ENCODE measurements at regions not wholly inside any gene's neighbourhood (a gene's known extent, or its start where the extent isn't known, plus 50 kb on each side); places are given as distances from the start of the nearest gene placed in this dataset.

- Mint-ChIP-seq H3K4me3 (no peak overlapping the region), H3K4me1 (peaks cover 10% of the 10 kb centered on the region), H3K27ac (no peak overlapping the region), H3K27me3 (no peaks in the 10 kb centered on the region), H3K36me3 (no peaks in the 10 kb centered on the region), H3K9me3 (ENCODE audit: low read depth) (no peaks in the 10 kb centered on the region)
- no peak for DNase-seq
- CTCF ChIA-PET: no interaction called here
- no peak for ATAC-seq
Observed at GRCh38 chr17:79164913-79165695, 90.5 kb downstream of the ENGASE start.

GRCh38 chr17:79164408-79164807 is 89.8 kb downstream of the ENGASE start:
- Mint-ChIP-seq H3K27ac (no peak overlapping the region), H3K4me1 (peaks cover 10% of the 10 kb centered on the region), H3K36me3 (no peaks in the 10 kb centered on the region), H3K4me3 (no peak overlapping the region), H3K9me3 (ENCODE audit: low read depth) (no peaks in the 10 kb centered on the region), H3K27me3 (no peaks in the 10 kb centered on the region)
- CTCF ChIA-PET: no interaction called here
- ATAC-seq (no peak), DNase-seq (no peak)

GRCh38 chr17:79163071-79163470 is 88.4 kb downstream of the ENGASE start:
- Mint-ChIP-seq H3K4me1 (peaks cover 10% of the 10 kb centered on the region), H3K9me3 (ENCODE audit: low read depth) (no peaks in the 10 kb centered on the region), H3K4me3 (no peak overlapping the region), H3K27ac (no peak overlapping the region), H3K27me3 (no peaks in the 10 kb centered on the region), H3K36me3 (no peaks in the 10 kb centered on the region)
- CTCF ChIA-PET: interaction anchor here (0.6 to 1.0 kb wide), 2 partner anchors 237 to 466 kb away, joined by 3 to 5 read pairs; no protein-coding TSS in a partner anchor
- ATAC-seq (no peak), DNase-seq (no peak)

GRCh38 chr17:79162012-79162963 is 87.7 kb downstream of the ENGASE start:
- Mint-ChIP-seq H3K9me3 (ENCODE audit: low read depth) (no peaks in the 10 kb centered on the region), H3K4me1 (peaks cover 10% of the 10 kb centered on the region), H3K27me3 (no peaks in the 10 kb centered on the region), H3K4me3 (no peak overlapping the region), H3K27ac (no peak overlapping the region), H3K36me3 (no peaks in the 10 kb centered on the region)
- no peak for DNase-seq
- CTCF ChIA-PET: interaction anchor here (1.0 kb wide), 2 partner anchors 229 to 238 kb away, joined by 3 to 5 read pairs; no protein-coding TSS in a partner anchor
- ATAC-seq: no peak

DNA sequence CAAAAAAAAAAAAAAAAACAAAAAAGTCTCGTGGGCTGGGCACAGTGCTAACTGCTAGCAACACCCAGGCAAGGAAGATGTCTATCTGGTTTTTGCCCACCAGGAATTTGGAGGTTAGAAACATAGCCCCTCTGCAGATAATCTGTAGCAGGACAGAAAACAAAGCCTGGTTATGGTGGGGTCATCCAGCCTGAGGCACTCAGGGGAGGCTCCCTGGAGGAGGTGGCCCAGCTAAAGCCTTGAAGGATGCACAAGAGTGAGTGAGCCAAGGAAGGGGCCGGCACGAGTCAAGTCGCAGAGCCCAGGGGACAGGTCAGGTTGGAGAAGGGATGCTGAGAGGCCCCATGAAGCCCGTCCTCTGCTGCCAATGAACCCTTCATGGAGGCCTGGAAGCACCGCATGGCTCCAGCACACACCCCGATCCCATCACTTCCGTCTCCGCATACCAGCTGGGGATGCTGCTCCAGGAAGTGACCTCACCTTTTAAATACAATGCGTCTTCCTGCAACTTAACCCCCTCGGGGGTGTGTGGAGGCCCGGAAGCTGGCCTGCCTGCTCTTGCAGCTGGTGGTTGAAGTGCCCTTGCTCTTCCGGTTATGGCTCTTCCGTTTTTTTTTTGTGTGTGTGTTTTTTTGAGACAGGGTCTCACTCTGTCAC is 86.5 kb downstream of the ENGASE start:
- ATAC-seq: peak; percentile 76
- H3K4me1 Mint-ChIP-seq: peaks cover 10% of the 10 kb centered on the region
- CTCF ChIA-PET: interaction anchor here (1.0 kb wide), 1 partner anchor 231 kb away, joined by 3 read pairs; no protein-coding TSS in a partner anchor
- no peaks in the 10 kb centered on the region for H3K27me3 Mint-ChIP-seq
- peak; percentile 70 for DNase-seq
- H3K9me3 Mint-ChIP-seq (ENCODE audit: low read depth): no peaks in the 10 kb centered on the region
- no peaks in the 10 kb centered on the region for H3K36me3 Mint-ChIP-seq
- H3K4me3 Mint-ChIP-seq: no peak overlapping the region
- peak overlapping the region; percentile 61 for H3K27ac Mint-ChIP-seq

- Mint-ChIP-seq H3K27me3 (no peaks in the 10 kb centered on the region), H3K36me3 (no peaks in the 10 kb centered on the region), H3K27ac (no peak overlapping the region), H3K9me3 (ENCODE audit: low read depth) (no peaks in the 10 kb centered on the region), H3K4me1 (peaks cover 10% of the 10 kb centered on the region), H3K4me3 (no peak overlapping the region)
- DNase-seq (no peak), ATAC-seq (no peak)
- CTCF ChIA-PET: no interaction called here
Observed at GRCh38 chr17:79159926-79160325, 85.3 kb downstream of the ENGASE start.

- no peak overlapping the region for H3K4me3 Mint-ChIP-seq
Observed at GRCh38 chr17:79159471-79159870, 84.8 kb downstream of the ENGASE start.

GRCh38 chr17:79156463-79157095 is 82.0 kb downstream of the ENGASE start:
- Mint-ChIP-seq H3K27me3 (no peaks in the 10 kb centered on the region), H3K27ac (no peak overlapping the region), H3K36me3 (no peaks in the 10 kb centered on the region), H3K9me3 (ENCODE audit: low read depth) (no peaks in the 10 kb centered on the region), H3K4me1 (peaks cover 10% of the 10 kb centered on the region), H3K4me3 (no peak overlapping the region)
- ATAC-seq (no peak), DNase-seq (no peak)
- CTCF ChIA-PET: no interaction called here

More at GRCh38 chr17:79159471-79159870, 84.8 kb downstream of the ENGASE start:
- peaks cover 10% of the 10 kb centered on the region for H3K4me1 Mint-ChIP-seq
- no peaks in the 10 kb centered on the region for H3K9me3 Mint-ChIP-seq (ENCODE audit: low read depth)
- H3K36me3 Mint-ChIP-seq: no peaks in the 10 kb centered on the region
- ATAC-seq: no peak
- CTCF ChIA-PET: no interaction called here
- H3K27ac Mint-ChIP-seq: no peak overlapping the region
- no peaks in the 10 kb centered on the region for H3K27me3 Mint-ChIP-seq
- DNase-seq: no peak

GRCh38 chr17:79155701-79156100 is 81.1 kb downstream of the ENGASE start:
- ATAC-seq: no peak
- Mint-ChIP-seq H3K27me3 (no peaks in the 10 kb centered on the region), H3K27ac (no peak overlapping the region), H3K4me1 (peaks cover 1% of the 10 kb centered on the region), H3K9me3 (ENCODE audit: low read depth) (no peaks in the 10 kb centered on the region), H3K36me3 (no peaks in the 10 kb centered on the region), H3K4me3 (no peak overlapping the region)
- CTCF ChIA-PET: no interaction called here
- no peak for DNase-seq

- CTCF ChIA-PET: no interaction called here
- no peaks in the 10 kb centered on the region for H3K36me3 Mint-ChIP-seq
- H3K27ac Mint-ChIP-seq: no peak overlapping the region
- DNase-seq (no peak), ATAC-seq (no peak)
- H3K4me3 Mint-ChIP-seq: no peak overlapping the region
- H3K4me1 Mint-ChIP-seq: no peaks in the 10 kb centered on the region
- no peaks in the 10 kb centered on the region for H3K9me3 Mint-ChIP-seq (ENCODE audit: low read depth)
- H3K27me3 Mint-ChIP-seq: no peaks in the 10 kb centered on the region
Observed at GRCh38 chr17:79154951-79155585, 80.4 kb downstream of the ENGASE start.

- H3K27ac Mint-ChIP-seq: no peak overlapping the region
- no peaks in the 10 kb centered on the region for H3K36me3 Mint-ChIP-seq
- no peak overlapping the region for H3K4me3 Mint-ChIP-seq
- CTCF ChIA-PET: no interaction called here
- H3K9me3 Mint-ChIP-seq (ENCODE audit: low read depth): no peaks in the 10 kb centered on the region
- no peak for ATAC-seq
- no peak for DNase-seq
- H3K4me1 Mint-ChIP-seq: no peaks in the 10 kb centered on the region
- no peaks in the 10 kb centered on the region for H3K27me3 Mint-ChIP-seq
Observed at GRCh38 chr17:79154446-79154845, 79.8 kb downstream of the ENGASE start.

DNA sequence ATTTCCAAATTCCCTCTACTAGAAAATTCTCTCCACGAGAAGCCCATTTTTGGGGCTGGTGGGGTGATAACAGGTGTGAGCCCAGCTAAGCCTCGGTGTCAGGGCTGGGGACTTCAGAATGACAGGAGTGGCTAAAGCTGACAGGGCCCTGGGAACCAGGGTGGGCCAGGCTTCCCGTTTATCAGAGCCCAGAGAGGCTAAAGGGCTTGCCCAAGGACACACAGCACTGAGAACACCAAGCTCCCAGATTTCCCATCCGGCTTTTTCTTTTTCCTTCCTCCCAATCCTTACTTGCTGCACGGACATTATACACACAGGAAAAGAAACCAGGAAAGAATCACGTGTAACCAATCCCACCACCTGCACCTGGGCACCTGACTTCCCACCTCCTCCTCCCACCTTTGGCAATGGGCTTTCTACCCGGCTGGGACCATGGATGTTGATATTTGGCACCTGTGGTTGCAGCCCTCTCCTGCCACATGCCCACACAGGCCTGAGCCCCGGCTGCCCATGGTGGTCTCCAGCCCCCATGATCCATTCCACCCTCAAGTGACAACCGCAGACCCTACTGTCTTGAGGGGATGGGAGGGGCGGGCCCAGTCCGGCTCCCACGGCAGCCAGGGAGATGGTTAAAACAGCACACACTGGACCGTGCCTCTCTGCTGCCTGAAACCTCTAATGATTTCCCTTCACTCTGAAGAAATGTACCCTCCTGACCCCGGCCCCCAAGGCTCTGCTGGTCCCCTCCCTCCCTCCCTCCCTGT is 78.9 kb downstream of the ENGASE start:
- Mint-ChIP-seq H3K4me1 (no peaks in the 10 kb centered on the region), H3K27me3 (no peaks in the 10 kb centered on the region), H3K36me3 (no peaks in the 10 kb centered on the region), H3K27ac (no peak overlapping the region), H3K9me3 (ENCODE audit: low read depth) (no peaks in the 10 kb centered on the region), H3K4me3 (no peak overlapping the region)
- no peak for ATAC-seq
- CTCF ChIA-PET: no interaction called here
- DNase-seq: no peak
